Brain pericyte (primary cell): ENCODE measurements at regions not wholly inside any gene's neighbourhood (a gene's known extent, or its start where the extent isn't known, plus 50 kb on each side); places are given as distances from the start of the nearest gene placed in this dataset.

Experiments
- DNase-seq: peaks from one replicate; pipeline ENCODE4 v3.0.0-alpha.2; 2012; ENCODE audit warnings: low read depth, low spot score

DNA sequence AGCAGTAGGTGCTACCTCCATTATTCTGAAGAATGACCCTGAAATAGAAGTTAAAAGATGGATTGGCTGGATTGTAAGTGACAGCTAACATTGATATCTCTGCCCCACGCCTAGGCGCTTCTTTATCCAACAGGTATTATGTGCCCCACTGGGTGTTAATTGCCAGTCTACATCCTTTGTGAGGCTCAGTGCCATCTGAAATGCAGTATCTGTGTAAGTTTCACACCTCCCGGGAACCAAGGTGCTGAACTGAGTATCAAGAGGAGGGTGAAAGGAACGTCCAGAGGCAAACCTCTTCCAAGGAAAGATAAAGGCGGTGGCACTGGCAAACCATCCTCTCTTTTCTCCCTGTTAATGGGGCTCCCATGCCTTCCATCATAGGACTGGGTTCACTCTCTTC lies 181.1 kb upstream of the UBL3 start:
- DNase-seq: no peak

DNA sequence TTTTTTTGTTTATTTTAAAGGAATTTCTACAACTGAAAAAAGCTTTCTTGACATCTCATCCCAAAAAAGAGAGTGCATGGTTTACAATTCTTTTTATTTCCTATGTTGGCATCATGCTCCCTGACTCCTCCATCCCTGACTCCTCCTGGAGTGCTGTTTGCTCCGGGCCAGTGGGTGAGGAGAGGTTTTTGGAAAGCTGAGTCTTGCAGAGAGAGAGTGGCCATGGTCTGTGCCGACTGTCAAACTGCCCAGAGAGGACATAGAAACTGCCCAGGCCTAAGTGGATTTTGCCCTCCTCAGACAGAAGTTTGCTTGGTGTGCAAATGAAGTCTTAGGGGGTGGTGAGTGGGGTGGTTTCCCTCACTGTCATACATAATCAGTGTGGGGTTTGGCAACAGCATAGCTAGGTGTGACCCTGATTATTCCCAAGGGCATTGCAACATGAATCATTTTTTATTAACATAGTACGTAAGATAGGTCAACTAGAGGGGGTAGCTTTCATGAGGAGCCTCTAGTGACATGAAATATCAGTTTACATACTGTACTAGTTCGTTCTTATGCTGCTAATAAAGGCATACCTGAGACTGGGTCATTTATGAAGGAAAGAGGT lies 179.8 kb upstream of the UBL3 start:
- no peak for DNase-seq

- no peak for DNase-seq
Observed at GRCh38 chr13:30027569-30028455, 177.4 kb upstream of the UBL3 start.

DNA sequence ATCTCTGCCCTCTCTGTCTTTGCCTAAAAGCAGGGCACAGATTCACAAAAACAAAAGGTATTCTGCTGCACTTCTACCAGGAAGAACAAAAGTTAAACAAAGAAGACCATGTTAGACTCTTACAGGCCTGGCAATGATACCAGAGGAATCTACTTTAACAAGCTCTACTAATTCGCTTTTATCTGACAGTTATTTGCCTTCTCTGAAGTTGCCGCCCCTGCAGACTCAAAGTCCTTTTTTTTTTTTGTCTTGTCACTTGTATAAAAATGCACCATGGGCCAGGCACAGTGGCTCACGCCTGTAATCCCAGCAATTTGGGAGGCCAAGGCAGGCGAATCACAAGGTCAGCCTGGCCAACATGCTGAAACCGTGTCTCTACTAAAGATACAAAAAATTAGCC lies 176.5 kb upstream of the UBL3 start:
- no peak for DNase-seq

- no peak for DNase-seq
Observed at GRCh38 chr13:30026093-30026492, 175.7 kb upstream of the UBL3 start.

GRCh38 chr13:30025351-30025750 lies 174.9 kb upstream of the UBL3 start:
- no peak for DNase-seq

DNA sequence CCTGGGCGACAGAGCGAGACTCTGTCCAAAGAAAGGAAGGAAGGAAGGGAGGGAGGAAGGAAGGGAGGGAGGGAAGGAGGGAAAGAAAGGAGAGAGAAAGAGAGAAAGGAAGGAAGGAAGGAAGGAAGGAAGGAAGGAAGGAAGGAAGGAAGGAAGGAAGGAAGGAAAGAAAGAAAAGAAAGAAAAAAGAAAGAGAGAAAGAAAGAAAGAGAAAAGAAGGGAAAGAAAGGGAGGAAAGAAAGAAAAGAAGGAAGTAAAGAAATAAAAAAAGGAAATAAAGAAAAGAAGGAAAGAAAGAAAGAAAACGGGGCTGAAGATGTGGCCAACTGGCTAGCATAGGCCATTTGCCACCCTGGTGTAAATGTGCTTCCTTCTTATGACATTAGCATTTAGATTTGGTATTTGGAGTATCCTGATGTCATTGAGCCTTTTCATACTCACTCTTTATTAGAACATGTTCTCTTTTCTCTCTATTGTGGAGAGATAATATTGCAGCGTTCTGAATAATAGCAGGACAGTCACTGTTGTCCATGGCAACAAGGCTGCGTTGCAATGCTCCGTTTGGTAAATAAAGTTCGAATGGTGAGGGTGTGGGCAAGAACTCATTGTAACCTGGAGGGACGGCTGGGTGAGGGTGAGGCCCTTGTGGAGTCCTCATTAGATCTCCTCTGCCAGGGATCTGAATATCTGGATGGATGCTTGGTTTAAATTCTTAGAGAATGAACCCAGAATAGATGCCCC lies 173.9 kb upstream of the UBL3 start:
- no peak for DNase-seq

- no peak for DNase-seq
Observed at GRCh38 chr13:30023196-30023895, 172.9 kb upstream of the UBL3 start.

DNA sequence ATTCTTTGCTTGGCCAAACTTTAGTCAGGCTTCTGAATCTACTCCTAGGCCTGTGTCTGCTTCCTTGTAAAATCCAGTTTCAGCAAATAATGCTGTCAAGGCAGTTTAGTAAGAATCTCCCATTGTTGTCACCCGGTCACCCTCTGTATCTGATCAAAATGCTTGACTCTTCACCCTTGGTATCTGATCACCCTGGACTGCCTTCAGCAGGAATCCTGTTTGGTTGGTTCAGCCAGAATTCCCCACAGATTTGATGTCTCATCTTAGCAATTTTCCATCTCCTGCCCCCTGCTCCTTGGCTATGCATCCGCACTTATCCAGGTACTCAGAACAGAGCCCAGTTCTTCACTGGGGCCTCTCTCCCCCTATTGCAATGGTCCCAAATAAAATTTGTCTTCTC lies 172.4 kb upstream of the UBL3 start:
- DNase-seq: no peak

- DNase-seq: no peak
Observed at GRCh38 chr13:30022256-30022655, 171.8 kb upstream of the UBL3 start.

DNA sequence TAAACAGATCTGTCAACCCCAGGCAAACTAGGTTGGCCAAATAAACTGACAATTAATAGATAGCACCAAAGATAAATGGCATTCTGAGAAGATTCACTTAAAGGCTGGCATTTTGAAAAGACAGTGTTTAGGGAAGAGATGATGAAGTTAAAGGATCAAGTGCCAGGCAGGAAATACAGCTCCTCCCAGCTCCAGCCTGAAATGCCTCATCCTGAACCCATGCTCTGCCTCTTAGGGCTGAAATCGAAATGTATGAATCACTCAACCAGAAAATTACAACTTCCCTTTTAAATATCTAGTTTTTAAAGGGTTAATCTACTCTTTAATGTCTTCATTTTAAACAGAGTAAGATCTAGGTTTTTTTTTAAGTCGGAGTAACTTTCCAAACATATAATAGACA lies 171.2 kb upstream of the UBL3 start:
- DNase-seq: no peak

GRCh38 chr13:30020726-30021312 lies 170.4 kb upstream of the UBL3 start:
- no peak for DNase-seq

DNA sequence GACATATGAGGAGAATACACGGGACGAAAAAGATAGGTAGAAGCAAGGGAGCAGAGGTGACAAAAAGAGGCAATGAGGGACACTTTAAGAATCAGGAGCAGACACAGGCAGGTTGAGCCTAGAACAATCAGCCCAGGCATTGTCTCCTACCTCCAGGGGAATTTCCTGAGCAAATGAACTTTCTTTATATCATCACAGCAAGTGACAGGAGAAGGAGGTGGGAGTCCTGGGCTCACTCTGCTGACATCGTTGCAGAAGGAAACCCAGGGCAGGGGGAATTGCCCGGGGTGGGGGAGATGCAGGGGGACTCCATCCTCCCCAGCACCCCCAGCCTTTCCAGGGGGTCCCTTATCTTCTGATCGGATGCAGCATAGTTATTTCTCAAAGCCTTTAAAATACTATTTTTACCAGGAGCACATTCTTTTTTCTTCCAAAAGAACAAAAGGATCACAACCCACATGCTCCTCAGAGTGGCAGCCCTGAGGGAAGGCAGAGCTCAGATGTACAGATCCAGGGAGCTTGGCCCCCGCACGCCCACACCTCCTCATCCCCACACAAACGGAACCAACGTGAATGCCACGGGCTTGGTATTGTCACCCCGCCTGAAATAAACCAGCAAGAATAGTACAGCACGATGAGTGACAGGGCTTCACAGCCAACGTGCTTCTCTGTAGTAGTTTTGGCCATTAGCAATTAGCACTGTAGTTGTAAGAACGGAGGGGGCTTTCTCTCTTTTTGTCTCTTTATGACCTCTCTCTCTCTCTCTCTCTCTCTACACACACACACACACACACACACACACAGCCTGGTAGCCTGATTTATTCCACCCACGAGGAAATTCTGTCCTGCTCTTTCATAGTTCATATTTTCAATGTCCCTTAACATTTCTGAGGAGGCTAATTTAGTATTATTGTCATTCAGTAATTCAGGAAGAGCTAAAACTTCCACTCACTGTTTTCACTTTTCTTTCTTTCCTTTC lies 169.5 kb upstream of the UBL3 start:
- DNase-seq: no peak

GRCh38 chr13:30017880-30018279 lies 167.5 kb upstream of the UBL3 start:
- no peak for DNase-seq

- no peak for DNase-seq
Observed at GRCh38 chr13:30016398-30016797, 166.0 kb upstream of the UBL3 start.

- no peak for DNase-seq
Observed at GRCh38 chr13:30009411-30009810, 159.0 kb upstream of the UBL3 start.

DNA sequence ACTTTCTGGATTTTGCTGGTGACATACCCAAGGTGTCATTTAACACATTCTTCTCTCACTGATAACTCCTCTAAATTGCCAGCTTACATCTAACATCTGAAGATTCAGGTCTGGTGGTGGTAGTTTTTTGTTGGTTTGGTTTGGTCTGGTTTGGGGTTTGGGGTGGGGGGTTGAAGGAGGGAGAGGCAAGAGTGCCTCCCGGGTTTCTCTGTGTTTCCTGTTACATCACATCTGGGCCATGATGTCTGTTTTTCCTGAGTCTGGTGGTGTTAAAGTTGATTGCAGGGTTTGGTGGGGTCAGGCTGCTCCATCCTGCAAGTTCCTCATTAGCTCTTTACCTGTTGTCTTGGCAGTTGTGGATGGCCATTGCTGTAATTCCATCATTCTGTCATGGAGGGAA lies 155.8 kb upstream of the UBL3 start:
- no peak for DNase-seq

- DNase-seq: no peak
Observed at GRCh38 chr13:30004204-30004603, 153.8 kb upstream of the UBL3 start.

DNA sequence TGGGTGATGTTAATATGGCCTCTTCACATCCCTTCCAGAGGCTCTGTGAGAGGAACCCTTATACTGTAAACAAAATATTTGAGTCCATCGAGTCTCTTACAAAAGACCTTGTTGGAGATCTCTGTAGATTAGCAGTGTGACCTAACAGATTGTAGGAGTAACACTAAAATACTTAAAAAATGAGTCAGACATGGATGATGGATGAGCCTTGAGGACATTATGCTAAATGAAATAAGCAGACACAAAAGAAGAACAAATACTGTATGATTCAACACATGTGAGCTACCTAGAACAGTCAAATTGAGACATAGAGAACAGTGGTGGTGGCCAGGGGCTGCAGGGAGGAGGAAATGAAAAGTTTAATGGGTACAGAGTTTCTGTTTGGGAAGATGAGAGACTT lies 152.2 kb upstream of the UBL3 start:
- DNase-seq: no peak

DNA sequence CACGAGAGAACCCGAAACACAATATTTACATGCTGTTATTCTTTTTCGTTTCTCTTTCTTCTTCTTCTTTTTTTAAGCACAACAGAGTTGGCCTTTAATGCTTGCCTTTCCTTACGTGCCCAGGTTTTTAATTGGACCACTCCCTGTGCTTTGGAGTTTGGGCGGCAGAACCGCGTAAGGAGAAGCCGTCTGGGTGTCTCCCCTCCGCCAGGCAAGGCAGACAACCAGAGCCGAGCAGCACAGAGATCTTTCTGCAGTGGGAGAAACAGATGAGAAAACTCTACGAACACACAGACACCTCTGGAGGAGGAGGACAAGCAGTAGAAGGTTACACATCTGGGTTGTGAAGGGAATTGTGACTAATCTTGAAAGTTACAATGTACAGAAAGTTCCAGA lies 150.0 kb upstream of the UBL3 start:
- DNase-seq: no peak
